Activated CD4-positive, alpha-beta T cell treated with anti-CD3 and anti-CD28 coated beads, Interleukin-2, Interleukin-4, amounts not matched to agents 100 ng/mL and 50 ng/mL, durations not matched to agents 16 hours and 8 hours (primary cell): ENCODE measurements at regions not wholly inside any gene's neighbourhood (a gene's known extent, or its start where the extent isn't known, plus 50 kb on each side); places are given as distances from the start of the nearest gene placed in this dataset.
"Not testable (repeated sequence)": the region's sequence is repeated elsewhere in the genome, so short reads cannot be mapped to it uniquely, and the experiment has no call there.

Experiments used
- DNase-seq: peaks from one replicate; pipeline ENCODE4 v3.0.0-alpha.2; 2020; ENCODE audit warnings: low spot score

DNA sequence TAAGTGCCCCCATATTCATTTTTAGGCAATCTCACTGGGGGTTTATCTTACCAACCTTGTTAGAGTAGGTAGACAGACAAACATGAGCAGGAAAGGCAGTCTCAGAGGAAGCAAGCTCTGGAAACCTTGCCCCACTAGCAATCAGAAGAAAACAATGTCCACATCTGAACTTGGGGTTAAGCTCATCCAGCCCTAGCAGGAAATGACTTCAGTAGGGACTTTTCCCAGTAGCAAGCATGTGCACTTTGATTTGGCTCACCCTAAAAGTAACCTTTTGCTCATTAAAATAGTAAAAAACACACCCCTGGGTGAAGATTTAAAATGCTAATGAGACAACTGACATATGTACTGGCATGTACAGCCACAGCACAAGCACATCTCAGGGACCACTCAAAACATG, 175.5 kb downstream of the AKAIN1 start:
- no peak for DNase-seq

DNA sequence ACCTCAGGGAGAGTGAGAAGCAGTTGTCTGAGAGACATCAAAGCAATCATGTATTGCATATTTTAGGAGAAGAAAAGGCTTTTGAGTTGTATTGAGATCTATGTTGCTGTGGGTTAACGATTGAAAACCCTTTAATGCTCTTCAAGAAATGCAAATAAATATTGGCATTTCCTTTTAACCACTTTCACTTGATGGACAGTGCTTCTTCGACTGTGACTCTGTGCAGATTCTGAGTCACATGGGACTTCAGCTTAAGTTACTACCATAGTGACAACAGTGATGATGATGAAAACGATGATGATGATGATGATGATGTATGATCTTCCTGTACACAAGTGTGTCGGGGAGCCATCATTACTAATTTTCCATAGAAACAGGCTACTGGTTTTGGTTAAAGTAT, 181.8 kb downstream of the AKAIN1 start:
- no peak for DNase-seq

DNA sequence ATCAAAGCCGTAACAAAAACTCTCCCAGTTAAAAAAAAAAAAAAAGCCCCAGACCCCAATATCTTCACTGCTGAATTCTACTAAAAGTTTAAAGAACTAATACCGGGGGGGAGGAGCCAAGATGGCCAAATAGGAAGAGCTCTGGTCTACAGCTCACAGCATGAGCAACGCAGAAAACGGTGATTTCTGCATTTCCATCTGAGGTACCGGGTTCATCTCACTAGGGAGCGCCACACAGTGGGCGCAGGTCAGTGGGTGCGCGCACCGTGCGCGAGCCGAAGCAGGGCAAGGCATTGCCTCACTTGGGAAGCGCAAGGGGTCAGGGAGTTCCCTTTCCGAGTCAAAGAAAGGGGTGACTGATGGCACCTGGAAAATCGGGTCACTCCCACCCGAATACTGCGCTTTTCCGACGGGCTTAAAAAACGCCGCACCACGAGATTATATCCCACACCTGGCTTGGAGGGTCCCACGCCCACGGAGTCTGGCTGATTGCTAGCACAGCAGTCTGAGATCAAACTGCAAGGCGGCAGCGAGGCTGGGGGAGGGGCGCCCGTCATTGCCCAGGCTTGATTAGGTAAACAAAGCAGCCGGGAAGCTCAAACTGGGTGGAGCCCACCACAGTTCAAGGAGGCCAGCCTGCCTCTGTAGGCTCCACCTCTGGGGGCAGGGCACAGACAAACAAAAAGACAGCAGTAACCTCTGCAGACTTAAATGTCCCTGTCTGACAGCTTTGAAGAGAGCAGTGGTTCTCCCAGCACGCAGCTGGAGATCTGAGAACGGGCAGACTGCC, 192.8 kb downstream of the AKAIN1 start:
- not testable (repeated sequence) for DNase-seq

DNA sequence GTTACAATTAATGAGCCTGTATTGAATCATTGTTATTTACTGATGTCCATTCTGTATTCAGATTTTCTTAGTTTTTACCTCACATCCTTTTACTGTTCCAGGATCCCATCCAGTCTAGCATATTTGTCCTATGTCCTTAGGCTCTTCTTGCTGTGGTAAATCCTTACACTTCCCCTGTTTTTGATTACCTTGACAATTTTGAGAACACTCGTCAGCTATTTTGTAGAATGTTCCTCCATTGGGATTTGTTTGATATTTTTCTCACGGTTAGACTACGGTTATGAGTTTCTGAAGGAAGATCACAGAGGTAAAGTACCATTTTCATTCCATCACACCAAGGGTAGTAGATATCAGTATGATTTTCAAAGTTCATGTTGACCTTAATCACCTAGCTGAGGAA, 202.3 kb downstream of the AKAIN1 start:
- DNase-seq, result no peak

DNA sequence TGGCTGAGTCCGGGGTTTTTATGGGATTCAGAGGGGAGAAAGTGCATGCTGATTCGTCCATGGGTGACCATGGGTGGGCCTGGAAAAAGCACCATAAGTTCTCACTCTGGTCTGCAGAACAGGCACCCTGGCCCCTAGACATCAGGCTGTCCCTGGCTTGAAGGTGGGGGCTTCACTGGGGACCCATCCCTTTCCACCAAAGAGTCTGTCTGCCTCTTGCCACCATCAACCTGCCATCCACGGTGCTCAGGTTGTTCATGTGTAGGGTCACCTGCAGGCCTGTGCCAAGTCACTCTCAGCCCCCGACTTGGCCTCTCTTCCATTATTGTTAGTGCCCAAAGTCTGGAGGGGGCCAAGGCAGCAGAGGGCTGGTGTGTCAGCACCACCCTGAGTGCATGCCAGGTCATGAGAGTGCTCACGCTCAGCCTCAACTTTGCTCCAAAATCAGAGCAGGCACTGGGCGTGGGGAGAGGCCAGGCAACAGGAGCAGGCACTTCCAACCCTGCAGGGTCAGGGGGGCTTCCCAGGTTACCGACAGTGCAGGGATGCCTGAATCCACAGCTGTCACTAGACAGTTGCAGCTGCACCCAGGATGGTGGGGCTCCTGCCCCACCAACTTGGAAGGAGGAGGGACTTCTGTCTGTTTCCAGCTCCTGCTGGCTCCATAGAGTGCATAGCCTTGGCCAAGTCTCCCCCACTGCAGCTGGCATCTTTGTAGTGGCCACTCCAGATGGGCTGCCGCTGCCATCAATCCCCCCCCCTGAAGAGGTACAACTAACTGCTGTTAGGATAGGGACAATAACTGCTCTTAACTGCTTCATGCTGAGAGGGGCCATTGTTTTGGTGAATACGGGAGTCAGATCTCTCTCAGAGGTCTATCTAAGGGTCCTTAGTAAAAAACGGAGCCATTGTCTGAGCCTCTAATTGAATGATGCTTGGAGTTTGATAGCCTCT, 209.3 kb downstream of the AKAIN1 start:
- DNase-seq, result no peak

DNA sequence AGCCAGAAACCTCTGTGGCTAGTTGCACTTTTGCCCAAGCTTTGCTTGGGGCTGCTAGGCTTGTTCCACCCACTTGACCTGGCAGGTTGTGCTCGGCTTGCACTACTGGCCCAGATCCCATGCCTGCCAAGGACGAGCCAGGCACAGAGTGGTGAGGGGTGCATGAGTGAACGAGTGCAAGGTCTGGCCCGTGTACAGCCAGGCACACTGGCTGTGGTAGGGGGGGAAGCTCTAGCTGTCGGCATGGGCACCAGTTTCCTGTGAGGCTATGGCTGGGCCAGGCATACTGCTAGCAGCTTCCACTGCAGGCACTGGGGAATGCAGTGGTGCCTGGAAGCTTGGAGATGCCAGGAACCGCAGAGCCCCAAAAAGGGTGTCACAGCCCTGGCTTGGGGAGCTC, 210.4 kb downstream of the AKAIN1 start:
- no peak for DNase-seq

DNA sequence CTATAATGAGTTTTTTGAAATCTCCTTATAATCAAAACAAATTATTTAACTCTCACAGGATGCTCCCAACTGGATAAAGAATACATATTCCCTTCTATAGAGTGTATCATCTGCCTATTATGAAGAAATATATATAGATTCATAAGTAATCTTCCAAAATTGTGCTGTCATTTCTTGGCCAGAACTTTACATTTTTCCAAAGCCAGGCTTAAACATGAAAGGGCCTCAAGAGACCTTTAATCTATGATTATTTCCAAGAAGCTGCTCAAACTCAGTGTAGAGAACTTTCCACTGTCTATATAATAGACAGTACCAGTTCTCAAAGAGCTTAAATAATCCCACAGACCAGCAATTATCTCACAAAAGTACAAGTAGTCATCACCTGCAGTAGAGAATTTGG, 211.0 kb downstream of the AKAIN1 start:
- DNase-seq, result no peak

DNA sequence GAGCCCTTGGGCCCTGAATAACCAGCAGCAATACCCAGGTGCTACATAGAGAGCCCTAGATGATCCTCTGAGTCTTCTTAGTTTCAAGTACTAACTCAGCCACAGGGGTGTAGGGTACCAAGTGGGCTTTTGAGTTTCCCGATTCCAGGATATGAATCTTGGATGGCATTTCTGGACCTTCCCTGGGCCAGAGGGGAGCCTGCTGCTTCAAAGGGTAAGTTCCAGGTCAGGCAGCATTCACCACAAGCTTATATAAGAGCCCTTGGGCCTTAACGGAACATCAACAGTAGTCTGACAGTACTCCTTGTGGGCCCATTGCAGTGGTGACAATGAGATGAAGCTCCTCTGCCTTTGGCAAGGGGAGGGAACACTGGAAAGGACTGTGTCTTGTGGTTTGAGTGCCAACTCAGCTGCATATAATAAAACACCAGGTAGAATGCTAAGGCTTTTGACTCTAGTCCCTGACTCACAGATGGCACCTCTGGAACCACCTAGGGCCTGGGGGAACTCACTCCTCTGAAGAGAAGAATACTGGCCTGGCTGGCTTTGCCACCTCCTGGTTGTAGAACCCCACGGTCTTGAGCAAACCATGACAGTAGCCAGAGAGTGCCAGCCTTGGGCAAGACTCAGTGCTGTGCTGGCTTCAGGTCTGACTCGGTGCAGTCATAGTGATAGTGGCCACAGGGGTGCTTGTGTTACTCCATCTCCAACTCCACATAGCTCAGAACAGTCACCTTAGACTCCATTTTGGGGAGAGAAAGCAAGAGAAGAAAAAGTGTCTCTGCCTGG, 235.7 kb downstream of the AKAIN1 start:
- no peak for DNase-seq

DNA sequence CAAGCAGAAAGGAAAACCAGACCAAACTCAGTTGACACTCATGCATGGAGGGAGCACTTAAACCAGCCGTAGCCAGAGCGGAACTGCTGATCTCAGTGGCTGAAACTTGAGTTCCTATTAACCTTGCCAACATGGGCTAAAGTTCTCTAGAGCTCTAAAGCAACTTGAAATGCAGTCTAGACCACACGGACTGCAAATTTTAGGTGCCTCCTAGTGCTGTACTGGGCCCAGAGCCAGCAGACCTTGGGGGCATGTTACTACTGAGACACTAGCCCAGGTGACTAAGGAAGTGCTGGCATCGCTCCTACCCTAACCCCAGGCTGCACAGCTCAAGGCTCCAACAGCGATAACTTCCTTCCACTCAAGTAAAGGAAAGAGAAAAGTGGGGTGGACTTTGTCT, 236.5 kb downstream of the AKAIN1 start:
- no peak for DNase-seq

DNA sequence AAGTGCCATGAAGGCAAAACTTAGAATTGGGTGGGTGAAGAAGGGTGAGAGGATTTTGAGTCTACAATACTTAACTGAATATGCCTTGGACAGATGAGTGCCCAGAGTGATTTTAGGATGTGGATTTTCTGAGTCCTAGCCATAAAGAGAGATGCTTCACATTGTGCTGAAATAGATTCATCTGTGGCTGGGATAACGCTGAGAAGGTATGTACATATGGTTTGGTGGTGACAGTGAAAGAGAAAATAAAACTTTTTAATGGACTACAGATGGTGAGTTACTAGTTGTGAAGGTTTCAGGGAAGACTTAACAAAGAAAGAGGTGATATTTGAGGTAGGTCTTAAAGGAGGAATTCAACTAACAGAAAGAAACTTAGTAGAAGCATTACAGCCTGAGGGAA, 265.8 kb downstream of the AKAIN1 start:
- DNase-seq, result no peak

DNA sequence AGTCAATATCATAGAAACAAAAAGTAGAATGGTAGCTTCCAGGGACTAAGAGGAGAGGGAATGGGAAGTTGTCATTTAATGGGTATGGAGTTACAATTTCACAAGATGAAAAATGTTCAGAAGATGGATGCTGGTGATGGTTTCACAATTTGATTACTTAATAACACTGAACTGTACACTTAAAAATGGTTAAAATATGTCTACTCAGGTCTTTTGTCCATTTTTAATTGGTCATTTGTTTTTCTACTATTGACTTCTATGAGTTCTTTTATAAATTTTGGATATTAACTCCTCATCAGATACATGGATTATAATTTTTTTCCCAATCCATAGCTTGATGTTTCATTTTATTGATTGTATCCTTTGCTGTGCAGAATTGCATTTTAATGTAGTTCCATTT, 275.5 kb downstream of the AKAIN1 start:
- DNase-seq, result no peak

DNA sequence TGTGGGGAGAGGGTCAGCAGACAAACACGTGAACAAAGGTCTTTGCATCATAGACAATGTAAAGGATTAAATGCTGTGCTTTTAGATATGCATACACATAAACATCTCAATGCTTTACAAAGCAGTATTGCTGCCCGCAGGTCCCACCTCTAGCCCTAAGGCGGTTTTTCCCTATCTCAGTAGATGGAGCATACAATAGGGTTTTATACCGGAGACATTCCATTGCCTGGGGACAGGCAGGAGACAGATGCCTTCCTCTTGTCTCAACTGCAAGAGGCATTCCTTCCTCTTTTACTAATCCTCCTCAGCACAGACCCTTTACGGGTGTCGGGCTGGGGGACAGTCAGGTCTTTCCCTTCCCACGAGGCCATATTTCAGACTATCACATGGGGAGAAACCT, 279.5 kb downstream of the AKAIN1 start:
- DNase-seq, result not testable (repeated sequence)

DNA sequence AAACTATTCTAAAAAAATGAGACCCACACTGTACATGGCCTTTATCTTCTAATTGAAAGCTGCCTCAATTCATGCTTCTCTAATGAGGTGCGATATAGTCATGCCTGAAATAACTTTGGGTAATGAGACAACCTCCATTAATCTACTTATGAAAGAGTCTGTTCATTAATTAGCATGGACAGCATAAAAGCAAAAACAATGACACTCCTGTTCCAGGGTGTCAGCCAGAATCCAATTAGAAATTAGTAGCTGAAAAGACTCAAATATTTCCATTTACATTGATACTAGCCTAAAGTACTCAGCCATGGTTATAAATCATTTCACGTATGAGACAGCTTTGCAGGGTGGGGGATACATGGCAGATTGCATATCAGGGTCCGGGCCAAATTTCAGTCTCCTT, 288.7 kb downstream of the AKAIN1 start:
- DNase-seq, result no peak

DNA sequence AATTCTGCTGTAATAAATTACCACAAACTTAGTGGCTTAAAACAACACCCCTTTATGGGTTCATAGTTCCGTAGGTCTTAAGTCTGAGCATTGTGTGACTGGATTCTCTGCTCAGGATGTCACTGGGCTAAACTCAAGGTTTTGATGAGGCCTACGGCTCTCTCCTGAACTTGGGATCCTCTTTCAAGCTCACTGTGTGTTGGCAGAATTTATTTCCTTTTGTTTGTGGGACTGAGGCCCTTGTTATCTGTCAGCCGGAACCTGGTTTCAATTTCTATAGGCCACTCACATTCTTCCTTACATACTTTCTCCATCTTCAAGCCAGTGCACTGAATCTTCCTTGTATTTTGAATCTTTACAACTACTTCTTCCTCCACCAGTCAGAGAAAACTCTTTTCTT, 290.2 kb downstream of the AKAIN1 start:
- DNase-seq, result no peak

DNA sequence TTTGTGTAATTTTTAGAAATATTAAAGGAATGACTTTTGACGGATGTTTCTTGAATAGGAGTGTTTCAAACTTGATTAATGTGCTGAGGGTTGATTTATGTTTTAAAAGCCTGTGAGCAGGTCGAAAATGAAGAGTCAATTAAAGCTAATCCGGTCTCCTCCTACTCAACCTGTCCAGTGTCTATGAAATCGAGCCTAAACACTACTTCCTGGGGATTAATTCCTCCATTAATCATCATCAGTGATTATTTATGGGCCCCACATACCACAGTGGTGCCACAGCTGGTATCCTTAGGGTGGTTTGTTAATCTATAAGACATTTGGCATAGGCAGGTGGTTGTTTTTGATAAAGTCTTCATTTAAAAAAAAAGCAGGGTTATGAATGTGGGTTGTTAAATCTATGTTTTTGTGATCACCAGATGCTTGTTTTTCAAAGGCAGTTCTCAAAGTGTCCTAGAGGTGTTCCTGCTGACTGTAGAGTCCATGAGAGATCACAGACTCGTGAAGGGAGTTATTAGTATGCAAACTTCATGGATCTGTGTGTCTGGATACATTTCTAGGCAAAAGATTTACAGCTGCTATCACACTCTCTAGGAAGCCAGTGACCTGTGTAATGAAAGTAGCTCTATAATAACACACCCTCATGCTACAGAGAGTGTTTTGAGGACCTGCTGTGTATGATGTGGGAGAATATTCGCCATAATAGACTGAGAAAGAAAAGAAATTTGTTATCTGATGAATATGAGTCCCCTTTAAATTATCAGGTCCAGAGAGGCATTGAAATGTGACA, 308.6 kb downstream of the AKAIN1 start:
- no peak for DNase-seq

DNA sequence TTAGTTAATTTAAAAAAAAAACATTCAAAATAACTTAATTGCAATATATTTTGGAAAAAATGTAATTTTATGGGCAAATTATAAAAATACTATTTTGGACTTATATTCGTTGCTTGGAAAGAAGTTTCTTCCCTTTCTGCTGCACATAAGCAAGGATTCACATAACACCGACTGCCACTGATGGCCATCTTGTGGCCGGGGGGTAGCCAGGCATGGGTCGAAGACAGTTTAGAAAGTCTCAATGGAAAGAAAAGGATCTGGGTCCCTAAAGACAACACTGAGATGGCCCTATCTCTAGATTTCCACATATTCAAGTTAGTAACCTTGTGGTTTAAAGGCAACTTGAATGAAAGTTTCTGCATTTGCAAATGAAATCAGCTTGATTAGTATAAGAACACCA, 318.6 kb downstream of the AKAIN1 start:
- DNase-seq, result no peak

DNA sequence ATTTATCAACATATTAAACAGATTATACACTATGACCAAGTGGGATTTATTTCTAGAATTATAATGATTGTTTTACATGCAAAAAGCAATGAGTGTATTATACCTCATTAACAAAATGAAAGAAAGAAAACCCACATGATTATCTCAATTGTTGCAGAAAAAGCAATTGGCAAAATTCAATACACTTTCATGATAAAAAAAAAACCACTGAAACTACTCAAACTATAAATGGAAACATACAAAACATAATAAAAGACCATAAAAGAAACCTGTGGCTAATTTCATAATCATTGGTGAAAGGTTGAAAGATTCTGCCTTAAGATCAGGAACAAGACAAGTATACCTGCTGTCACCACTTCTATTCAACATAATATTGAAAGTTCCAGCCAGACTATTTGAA, 325.9 kb downstream of the AKAIN1 start:
- no peak for DNase-seq

DNA sequence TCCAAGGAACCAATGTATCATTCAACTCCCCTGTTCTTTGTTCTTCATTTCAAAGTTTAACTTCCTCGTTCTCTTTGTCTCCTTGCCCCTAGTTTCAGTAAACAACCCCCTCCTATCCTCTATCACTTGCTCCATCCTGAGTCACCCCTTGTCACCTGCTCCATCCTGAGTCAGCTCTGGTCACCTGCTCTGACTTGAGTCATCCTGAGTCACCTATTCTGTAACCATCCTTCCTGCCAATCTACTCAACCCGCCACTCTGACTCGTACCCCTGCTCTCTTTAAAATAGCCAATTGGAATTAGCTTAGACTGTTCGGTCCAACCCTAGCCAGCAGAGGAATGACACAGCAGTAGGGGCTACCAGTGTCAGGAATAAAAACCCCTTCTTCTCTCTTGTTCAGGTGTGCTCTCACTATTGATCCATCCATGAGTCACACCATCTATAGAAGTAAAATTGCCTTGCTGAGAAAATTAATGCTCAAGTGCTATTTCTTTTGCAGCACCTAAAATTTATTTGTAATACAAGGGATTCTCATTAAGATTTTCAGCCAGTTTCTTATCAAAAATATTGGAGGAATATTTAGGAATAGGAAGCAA, 326.8 kb downstream of the AKAIN1 start:
- no peak for DNase-seq

DNA sequence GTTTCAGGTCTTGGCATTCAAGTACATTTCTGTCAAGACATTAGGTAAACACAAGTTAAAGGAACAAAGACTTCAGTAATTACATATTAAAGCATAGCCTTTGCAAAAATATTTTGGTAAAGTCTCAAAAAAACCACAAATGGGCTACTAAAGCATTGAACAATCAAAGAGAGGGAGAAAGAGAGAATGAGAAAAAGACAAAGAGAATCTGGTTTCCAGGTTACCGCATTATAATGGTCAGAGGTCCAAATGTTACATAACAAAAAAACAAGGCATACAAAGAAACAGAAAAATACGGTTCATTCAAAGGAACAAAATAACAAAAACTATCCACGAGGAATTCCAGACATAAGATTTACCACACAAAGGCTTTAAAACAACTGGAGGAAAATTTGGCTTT, 327.9 kb downstream of the AKAIN1 start:
- no peak for DNase-seq

DNA sequence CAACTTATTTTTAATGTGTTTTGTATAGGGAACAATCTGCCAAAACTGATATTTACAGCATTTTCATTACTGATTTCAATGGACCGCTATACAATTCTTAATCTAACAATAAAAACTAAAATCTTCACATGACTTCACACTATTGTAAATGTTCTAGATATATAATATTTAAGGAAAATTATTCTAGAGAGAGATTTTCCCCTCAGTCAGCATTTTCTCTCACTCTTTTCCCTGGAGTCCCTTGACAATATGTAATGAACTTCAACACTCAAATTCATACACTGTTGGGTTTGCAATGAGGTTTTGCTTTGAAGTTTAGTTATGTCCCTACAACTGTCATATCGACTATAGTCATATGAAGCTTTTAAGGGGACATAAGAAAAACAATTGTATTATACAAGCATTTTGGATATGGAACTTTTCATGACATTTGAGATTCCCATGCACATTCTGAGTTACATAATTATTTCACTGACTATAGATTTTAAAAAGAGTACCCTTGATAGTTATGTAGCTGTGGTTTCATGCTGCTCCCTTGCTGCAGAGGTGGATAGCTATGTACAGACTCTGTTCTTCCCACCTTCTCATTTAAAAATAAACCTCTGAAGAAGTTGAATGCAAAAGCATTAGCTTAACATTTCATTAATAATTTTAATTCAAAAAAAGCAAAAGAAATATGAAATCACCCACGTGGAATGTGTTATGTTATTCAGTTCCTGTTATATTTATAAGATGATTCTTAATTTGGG, 338.5 kb downstream of the AKAIN1 start:
- no peak for DNase-seq

DNA sequence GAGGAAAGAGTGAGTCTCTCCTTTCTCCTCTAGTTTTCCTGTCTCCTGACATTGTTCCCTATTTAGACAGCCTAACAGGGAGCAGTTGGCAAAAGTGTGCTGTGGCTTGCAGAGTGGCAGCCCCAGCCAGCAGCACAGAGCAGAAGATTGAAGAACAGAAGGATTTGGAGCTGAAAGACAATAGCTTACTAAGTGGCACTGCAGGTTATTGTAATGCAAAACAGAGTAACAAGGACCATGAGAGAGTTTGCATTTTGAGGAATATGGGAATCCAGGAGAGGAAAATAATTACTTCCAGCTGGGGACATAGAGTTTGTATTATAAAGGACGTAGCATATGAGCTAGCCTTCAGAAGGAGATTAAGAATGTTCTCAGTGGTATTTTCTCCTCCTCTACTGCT, 342.4 kb downstream of the AKAIN1 start:
- no peak for DNase-seq
